ENCODE measurements at regions not wholly inside any gene's neighbourhood (a gene's known extent, or its start where the extent isn't known, plus 50 kb on each side); places are given as distances from the start of the nearest gene placed in this dataset.

- Histone ChIP-seq H3K56ac (replicated peaks; ENCODE audit: insufficient read length, low read depth, low read length) (no peak overlapping the region), H3K9ac (replicated peaks in 1 of 4; ENCODE audit: extremely low read depth in 1 of 4, low read depth in 3 of 4, low read length in 3 of 4) (no peak overlapping the region), H2BK120ac (replicated peaks; ENCODE audit: low read depth, low read length) (no peak overlapping the region), H3K4me1 (replicated peaks in 1 of 4; ENCODE audit: control insufficient read depth in 3 of 4, insufficient read depth in 4 of 4, low read length in 3 of 4) (no peaks in the 10 kb centered on the region), H3K9me3 (ENCODE audit: insufficient read depth in 2 of 2, low read depth in 1 of 2, low read length in 1 of 2) (peaks cover 7 to 43% of the 10 kb centered on the region in 2 experiments; a peak in 3 of 4 replicates), H2AK5ac (ENCODE audit: low read depth, low read length) (no peak overlapping the region), H2BK15ac (ENCODE audit: low read length) (no peak overlapping the region), H3K36me3 (ENCODE audit: control insufficient read depth in 2 of 4, insufficient read depth in 4 of 4, low read length in 3 of 4) (no peaks in the 10 kb centered on the region), H2BK12ac (ENCODE audit: low read depth, low read length) (no peak overlapping the region), H3K27ac (ENCODE audit: low read depth, low read length) (no peak overlapping the region), H3K23me2 (ENCODE audit: low read depth, low read length) (no peaks in the 10 kb centered on the region), H4K20me1 (replicated peaks in 1 of 2; ENCODE audit: control insufficient read depth in 1 of 2, insufficient read depth in 2 of 2, low read length in 2 of 2) (no peaks in the 10 kb centered on the region), H3K4me2 (ENCODE audit: insufficient read depth in 1 of 2, low read depth in 2 of 2, low read length in 2 of 2) (no peak overlapping the region), H2BK20ac (ENCODE audit: low read length) (no peak overlapping the region), H2BK5ac (ENCODE audit: low read depth, low read length) (no peak overlapping the region), H4K8ac (ENCODE audit: extremely low read depth, insufficient read depth, low read length) (no peak overlapping the region), H3K79me1 (ENCODE audit: low read depth, low read length) (no peaks in the 10 kb centered on the region), H3K79me2 (ENCODE audit: control insufficient read depth in 1 of 2, insufficient read depth in 2 of 2, low read length in 2 of 2) (no peaks in the 10 kb centered on the region), H3K4me3 (ENCODE audit: extremely low read depth in 1 of 4, insufficient read depth in 2 of 4, low read depth in 3 of 4, low read length in 4 of 4) (no peak overlapping the region), H3K4ac (replicated peaks; ENCODE audit: insufficient read length, low read depth, low read length) (no peak overlapping the region), H2AFZ (ENCODE audit: low read length) (no peak overlapping the region), H3K27me3 (replicated peaks in 1 of 4; ENCODE audit: control insufficient read depth in 3 of 4, extremely low read depth in 1 of 4, insufficient read depth in 3 of 4, low read length in 3 of 4) (no peaks in the 10 kb centered on the region), H3K14ac (ENCODE audit: insufficient read length) (no peak overlapping the region), H4K5ac (ENCODE audit: insufficient read length, low read depth, low read length) (no peak overlapping the region), H4K91ac (replicated peaks; ENCODE audit: insufficient read length, low read length) (no peak overlapping the region), H3K18ac (ENCODE audit: extremely low read depth, low read length) (no peak overlapping the region), H3K23ac (ENCODE audit: insufficient read length) (no peak overlapping the region)
- CTCF ChIA-PET (ENCODE audit: partially characterized antibody), result interaction anchor here (0.6 to 1.0 kb wide), 2 partner anchors 51 to 933 kb away, joined by 3 read pairs; no protein-coding TSS in a partner anchor
- FAIRE-seq, result no peak
- no peak for DNase-seq (ENCODE audit: low read depth in 1 of 2, low spot score in 2 of 2)
- WGBS, 2 experiments (ENCODE audit: extremely low coverage in 1 of 2, insufficient coverage in 1 of 2, insufficient read length in 1 of 2, insufficient replicate concordance in 2 of 2, low coverage in 1 of 2, low lambda C conversion rate in 2 of 2, missing lambda C conversion rate in 1 of 2), result 92% methylated on average over 8 of the region's 8 CpGs; no CpG with 5 or more reads in 1 of the 2 experiments
- POLR2A ChIA-PET (ENCODE audit: partially characterized antibody), result no interaction called here
- TF ChIP-seq SIN3A (conservative IDR thresholded peaks at IDR 0.05 in 1 of 2, IDR thresholded peaks at IDR 0.05 in 1 of 2; ENCODE audit: low read depth in 1 of 2, low read length in 2 of 2) (no peak), RNF2 (IDR thresholded peaks at IDR 0.05; ENCODE audit: borderline replicate concordance, low read depth, low read length, missing control alignments, poor library complexity, severe bottlenecking) (no peak), BCL11A (IDR thresholded peaks at IDR 0.05; ENCODE audit: low read depth in 2 of 2, low read length in 2 of 2) (no peak), CTCF (IDR thresholded peaks at IDR 0.05; ENCODE audit: control extremely low read depth in 1 of 3, insufficient read depth in 1 of 3, low read depth in 1 of 3, low read length in 3 of 3) (no peak), CBX8 (IDR thresholded peaks at IDR 0.05; ENCODE audit: borderline replicate concordance, low read depth, low read length) (no peak), GTF2F1 (IDR thresholded peaks at IDR 0.05; ENCODE audit: borderline replicate concordance, low read depth, low read length) (no peak), SUZ12 (IDR thresholded peaks at IDR 0.05; ENCODE audit: low read length) (no peak), TAF7 (optimal IDR thresholded peaks at IDR 0.05; ENCODE audit: borderline replicate concordance, low read depth, low read length) (no peak), ATF2 (IDR thresholded peaks at IDR 0.05; ENCODE audit: low read length) (no peak)
Observed at GRCh38 chr2:242001853-242002252, 132.3 kb downstream of the RTP5 start.

Data from H1 (cell line).